Transverse colon (tissue), 3 donors: ENCODE measurements at regions not wholly inside any gene's neighbourhood (a gene's known extent, or its start where the extent isn't known, plus 50 kb on each side); places are given as distances from the start of the nearest gene placed in this dataset.

Source experiments
- CTCF ChIP-seq, 5 experiments: fragments of 200-600 bp in 3 of 5; fragments of 450-650 bp in 2 of 5; sonication (generic) in 3 of 5; IDR thresholded peaks; 1 replicate in 2 of 5; 2 replicates in 3 of 5; pipeline ENCODE4 v1.5.1; 2016 to 2017; ENCODE audit warnings: antibody characterized with exemption in 5 of 5, inconsistent platforms in 3 of 5, mild to moderate bottlenecking in 2 of 5, moderate library complexity in 1 of 5
- POLR2A ChIP-seq: fragments of 450-650 bp; IDR thresholded peaks from one replicate; pipeline ENCODE4 v1.6.1; 2016; ENCODE audit warnings: antibody characterized with exemption, mild to moderate bottlenecking, moderate library complexity

- TF ChIP-seq CTCF (IDR thresholded peaks at IDR 0.05): no peak
- TF ChIP-seq POLR2A: no peak
Observed at GRCh38 chr12:43281563-43281962, 270.4 kb downstream of the ADAMTS20 start.
